Neural progenitor cell (in vitro differentiated cells): ENCODE measurements at regions not wholly inside any gene's neighbourhood (a gene's known extent, or its start where the extent isn't known, plus 50 kb on each side); places are given as distances from the start of the nearest gene placed in this dataset.

Source experiments
- DNase-seq: peaks from one replicate; pipeline ENCODE4 v3.0.0-alpha.2; 2016; ENCODE audit warnings: low spot score
- H2AFZ ChIP-seq: fragments of 200-600 bp; sonication (generic); replicated peaks from 2 replicates; pipeline ENCODE4 v1.6.1; 2016; ENCODE audit warnings: antibody characterized with exemption
- H3F3A ChIP-seq: fragments of 200-600 bp; sonication (generic); 2 replicates; pipeline ENCODE4 v1.6.1; 2016; ENCODE audit warnings: antibody characterized with exemption, low read depth
- H3K27ac ChIP-seq: fragments of 200-600 bp; sonication (generic); 2 replicates; pipeline ENCODE4 v1.5.1; 2016; ENCODE audit warnings: mild to moderate bottlenecking
- H3K27me3 ChIP-seq: fragments of 200-600 bp; sonication (generic); 2 replicates; pipeline ENCODE4 v1.6.1; 2016; ENCODE audit warnings: mild to moderate bottlenecking, moderate library complexity
- H3K36me3 ChIP-seq: fragments of 200-600 bp; sonication (generic); 2 replicates; pipeline ENCODE4 v1.5.1; 2016
- H3K4me1 ChIP-seq: fragments of 200-600 bp; sonication (generic); 2 replicates; pipeline ENCODE4 v1.6.1; 2016; ENCODE audit warnings: mixed run types
- H3K4me2 ChIP-seq: fragments of 200-600 bp; sonication (generic); 2 replicates; pipeline ENCODE4 v1.6.1; 2016
- H3K4me3 ChIP-seq: fragments of 200-600 bp; sonication (generic); 2 replicates; pipeline ENCODE4 v1.5.1; 2016
- H3K79me2 ChIP-seq: fragments of 200-600 bp; sonication (generic); 2 replicates; pipeline ENCODE4 v1.6.1; 2016; ENCODE audit warnings: low read depth
- H3K9ac ChIP-seq: fragments of 200-600 bp; sonication (generic); 2 replicates; pipeline ENCODE4 v1.6.1; 2016
- H3K9me3 ChIP-seq: fragments of 200-600 bp; sonication (generic); 2 replicates; pipeline ENCODE4 v1.5.1; 2016; ENCODE audit warnings: low read depth
- H4K20me1 ChIP-seq: fragments of 200-600 bp; sonication (generic); 2 replicates; pipeline ENCODE4 v1.6.1; 2016; ENCODE audit warnings: low read depth
- H3K27ac Mint-ChIP-seq: 3 replicates; pipeline ENCODE4 v1.8.0; 2021; ENCODE audit warnings: mixed read lengths
- H3K27me3 Mint-ChIP-seq: 2 replicates; pipeline ENCODE4 v1.8.0; 2022; ENCODE audit warnings: low read depth, mild to moderate bottlenecking, inconsistent platforms, moderate library complexity, mixed read lengths; ENCODE audit not compliant: insufficient read depth
- H3K36me3 Mint-ChIP-seq: 3 replicates; pipeline ENCODE4 v1.8.0; 2021; ENCODE audit warnings: mixed read lengths
- H3K4me1 Mint-ChIP-seq: 3 replicates; pipeline ENCODE4 v1.8.0; 2021; ENCODE audit warnings: mixed read lengths
- H3K4me3 Mint-ChIP-seq: 3 replicates; pipeline ENCODE4 v1.8.0; 2021; ENCODE audit warnings: mild to moderate bottlenecking, moderate library complexity, mixed read lengths
- H3K9me3 Mint-ChIP-seq: 3 replicates; pipeline ENCODE4 v1.8.0; 2020; ENCODE audit warnings: mixed read lengths
- EZH2 ChIP-seq: fragments of 200-600 bp; sonication (generic); IDR thresholded peaks from 2 replicates; pipeline ENCODE4 v1.6.1; 2017; ENCODE audit warnings: antibody characterized with exemption, mild to moderate bottlenecking, moderate library complexity
- EZH2phosphoT487 ChIP-seq: fragments of 200-600 bp; sonication (generic); IDR thresholded peaks from 2 replicates; pipeline ENCODE4 v1.6.1; 2017; ENCODE audit warnings: antibody characterized with exemption
- TF ChIP-seq, protein P1 (sequence below): fragments of 200-600 bp; sonication (generic); IDR thresholded peaks from 2 replicates; pipeline ENCODE4 v1.5.1; 2017; ENCODE audit warnings: antibody characterized with exemption, mild to moderate bottlenecking

DNA sequence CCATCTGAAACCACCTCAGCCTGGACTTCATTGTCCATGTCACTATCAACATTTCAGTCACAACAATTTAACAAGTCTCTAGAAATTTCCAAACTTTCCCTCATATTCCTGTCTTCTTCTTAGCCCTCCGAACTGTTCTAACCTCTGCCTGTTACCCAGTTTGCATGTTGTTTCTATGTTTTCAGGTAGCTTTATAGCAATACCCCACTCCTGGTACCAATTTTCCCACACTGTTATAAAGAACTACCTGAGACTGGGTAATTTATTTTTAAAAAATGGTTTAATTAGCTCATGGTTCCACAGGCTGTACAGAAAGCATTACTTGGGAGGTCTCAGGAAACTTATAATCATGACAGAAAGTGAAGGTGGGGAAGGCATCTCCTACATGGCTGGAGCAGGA lies 679.2 kb upstream of the FRG1 start:
- no peaks in the 10 kb centered on the region for H3K36me3 Mint-ChIP-seq
- no peak overlapping the region for H3K27ac Mint-ChIP-seq
- peaks cover 8% of the 10 kb centered on the region for H3K9me3 Mint-ChIP-seq

DNA sequence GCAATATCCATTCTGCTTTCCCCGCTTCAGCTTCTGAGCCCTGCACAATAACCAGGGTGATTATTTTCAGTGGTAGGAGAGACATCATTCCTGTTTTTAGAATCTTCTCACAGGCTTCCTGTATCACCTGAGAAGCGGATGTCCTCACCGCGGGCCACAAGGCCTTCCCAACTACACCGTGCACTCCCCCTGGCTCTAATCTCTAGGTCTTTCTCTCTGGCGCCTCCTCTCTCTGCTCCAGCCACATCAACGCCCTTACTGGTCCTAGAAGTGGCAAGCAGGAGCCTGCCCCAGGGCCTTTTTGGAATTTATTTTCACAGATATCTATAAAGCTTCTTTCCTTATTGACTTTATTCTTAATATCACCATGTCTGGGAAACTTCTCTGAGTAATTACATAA lies 675.2 kb upstream of the FRG1 start:
- H3K27ac Mint-ChIP-seq, result no peak overlapping the region
- no peak for DNase-seq

More for the DNA sequence above, 679.2 kb upstream of the FRG1 start:
- H3K9ac ChIP-seq, result no peak overlapping the region
- H3K27ac ChIP-seq, result no peak overlapping the region
- peaks cover 8% of the 10 kb centered on the region for H3K27me3 Mint-ChIP-seq
- no peaks in the 10 kb centered on the region for H3K4me1 Mint-ChIP-seq
- H3K36me3 ChIP-seq, result no peaks in the 10 kb centered on the region
- H3K79me2 ChIP-seq, result no peaks in the 10 kb centered on the region
- peaks cover 6% of the 10 kb centered on the region for H3K4me1 ChIP-seq
- no peaks in the 10 kb centered on the region for H3K27me3 ChIP-seq
- H3K4me2 ChIP-seq, result no peak overlapping the region
- no peak overlapping the region for H3K4me3 ChIP-seq
- no peak for DNase-seq
- no peak overlapping the region for H2AFZ ChIP-seq
- no peaks in the 10 kb centered on the region for H4K20me1 ChIP-seq
- TF ChIP-seq EZH2 (no peak), EZH2phosphoT487 (no peak)
- TF ChIP-seq, protein P1, sequence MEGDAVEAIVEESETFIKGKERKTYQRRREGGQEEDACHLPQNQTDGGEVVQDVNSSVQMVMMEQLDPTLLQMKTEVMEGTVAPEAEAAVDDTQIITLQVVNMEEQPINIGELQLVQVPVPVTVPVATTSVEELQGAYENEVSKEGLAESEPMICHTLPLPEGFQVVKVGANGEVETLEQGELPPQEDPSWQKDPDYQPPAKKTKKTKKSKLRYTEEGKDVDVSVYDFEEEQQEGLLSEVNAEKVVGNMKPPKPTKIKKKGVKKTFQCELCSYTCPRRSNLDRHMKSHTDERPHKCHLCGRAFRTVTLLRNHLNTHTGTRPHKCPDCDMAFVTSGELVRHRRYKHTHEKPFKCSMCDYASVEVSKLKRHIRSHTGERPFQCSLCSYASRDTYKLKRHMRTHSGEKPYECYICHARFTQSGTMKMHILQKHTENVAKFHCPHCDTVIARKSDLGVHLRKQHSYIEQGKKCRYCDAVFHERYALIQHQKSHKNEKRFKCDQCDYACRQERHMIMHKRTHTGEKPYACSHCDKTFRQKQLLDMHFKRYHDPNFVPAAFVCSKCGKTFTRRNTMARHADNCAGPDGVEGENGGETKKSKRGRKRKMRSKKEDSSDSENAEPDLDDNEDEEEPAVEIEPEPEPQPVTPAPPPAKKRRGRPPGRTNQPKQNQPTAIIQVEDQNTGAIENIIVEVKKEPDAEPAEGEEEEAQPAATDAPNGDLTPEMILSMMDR, result no peak
- H3K9me3 ChIP-seq, result peaks cover 9% of the 10 kb centered on the region
- H3F3A ChIP-seq, result no peaks in the 10 kb centered on the region
- H3K4me3 Mint-ChIP-seq, result no peak overlapping the region

DNA sequence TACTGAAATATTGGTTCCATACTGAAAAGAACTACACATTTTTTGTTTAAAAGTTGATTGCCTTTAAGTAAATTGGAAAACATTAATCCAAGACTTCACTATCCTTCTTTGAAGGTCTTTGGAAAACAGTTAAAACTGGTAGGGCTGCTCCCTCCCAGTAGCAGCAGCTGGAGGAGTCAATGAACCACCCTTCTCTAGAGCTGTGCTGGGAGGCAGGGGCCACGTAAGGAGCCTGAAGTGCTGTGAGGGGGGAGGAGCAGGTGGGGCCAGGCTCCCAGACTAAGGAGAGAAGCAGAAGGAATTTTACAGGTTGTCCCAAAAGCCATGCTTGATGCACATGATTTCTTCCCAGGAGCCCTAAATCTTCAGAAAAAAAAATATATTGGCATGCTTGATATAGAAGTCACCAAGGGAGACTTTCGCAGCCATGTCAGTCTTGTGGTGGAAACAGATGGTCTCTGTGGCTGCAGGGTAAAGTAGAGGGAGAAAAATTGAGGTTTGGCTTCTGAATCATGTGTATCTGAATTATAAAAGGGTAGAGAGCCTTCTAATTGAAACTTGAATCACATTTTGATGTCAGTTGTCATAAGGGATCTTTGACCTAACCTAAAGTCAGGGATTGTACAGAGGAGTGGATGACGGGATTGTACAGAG lies 673.2 kb upstream of the FRG1 start:
- Histone ChIP-seq H3K27me3 (no peaks in the 10 kb centered on the region), H3K27ac (no peak overlapping the region), H3K9ac (no peak overlapping the region), H3K4me2 (no peak overlapping the region), H4K20me1 (no peaks in the 10 kb centered on the region), H3F3A (no peaks in the 10 kb centered on the region), H3K4me3 (no peak overlapping the region), H2AFZ (no peak overlapping the region), H3K79me2 (no peaks in the 10 kb centered on the region), H3K36me3 (no peaks in the 10 kb centered on the region), H3K9me3 (no peaks in the 10 kb centered on the region), H3K4me1 (peaks cover 6% of the 10 kb centered on the region)
- Mint-ChIP-seq H3K9me3 (peaks cover 4% of the 10 kb centered on the region), H3K27ac (no peak overlapping the region), H3K4me1 (no peaks in the 10 kb centered on the region), H3K36me3 (no peaks in the 10 kb centered on the region), H3K27me3 (peaks cover 4% of the 10 kb centered on the region), H3K4me3 (no peak overlapping the region)
- DNase-seq, result no peak
- TF ChIP-seq, protein P1, result no peak
- TF ChIP-seq EZH2, result no peak
- TF ChIP-seq EZH2phosphoT487, result no peak

More for the DNA sequence above, 675.2 kb upstream of the FRG1 start:
- Mint-ChIP-seq H3K4me1 (no peaks in the 10 kb centered on the region), H3K27me3 (peaks cover 10% of the 10 kb centered on the region), H3K36me3 (no peaks in the 10 kb centered on the region), H3K9me3 (peaks cover 12% of the 10 kb centered on the region), H3K4me3 (no peak overlapping the region)
- H3K79me2 ChIP-seq, result no peaks in the 10 kb centered on the region
- H4K20me1 ChIP-seq, result no peaks in the 10 kb centered on the region
- TF ChIP-seq EZH2phosphoT487, result no peak
- TF ChIP-seq, protein P1, result no peak
- TF ChIP-seq EZH2, result no peak
- H3K27ac ChIP-seq, result no peak overlapping the region
- peaks cover 9% of the 10 kb centered on the region for H3K9me3 ChIP-seq
- H3K4me1 ChIP-seq, result peaks cover 6% of the 10 kb centered on the region
- H3K9ac ChIP-seq, result no peak overlapping the region
- H3K4me2 ChIP-seq, result no peak overlapping the region
- H3F3A ChIP-seq, result no peaks in the 10 kb centered on the region
- H3K36me3 ChIP-seq, result no peaks in the 10 kb centered on the region
- no peak overlapping the region for H3K4me3 ChIP-seq
- no peaks in the 10 kb centered on the region for H3K27me3 ChIP-seq
- no peak overlapping the region for H2AFZ ChIP-seq
